IPS-18a (cell line): ENCODE measurements at regions not wholly inside any gene's neighbourhood (a gene's known extent, or its start where the extent isn't known, plus 50 kb on each side); places are given as distances from the start of the nearest gene placed in this dataset.

ENCODE experiments used
- H3K27ac ChIP-seq: one replicate; pipeline ENCODE4 v1.5.1; 2013; ENCODE audit warnings: low read length
- H3K27me3 ChIP-seq: one replicate; pipeline ENCODE4 v1.6.1; 2013; ENCODE audit warnings: mild to moderate bottlenecking, low read length; ENCODE audit not compliant: control insufficient read depth, insufficient read depth
- H3K36me3 ChIP-seq: one replicate; pipeline ENCODE4 v1.6.1; 2013; ENCODE audit warnings: low read depth, low read length; ENCODE audit not compliant: control insufficient read depth
- H3K4me1 ChIP-seq: one replicate; pipeline ENCODE4 v1.6.1; 2013; ENCODE audit warnings: low read depth, low read length; ENCODE audit not compliant: control insufficient read depth
- H3K4me3 ChIP-seq: one replicate; pipeline ENCODE4 v1.5.1; 2013; ENCODE audit warnings: low read length
- H3K9ac ChIP-seq: one replicate; pipeline ENCODE4 v1.6.1; 2013; ENCODE audit warnings: mild to moderate bottlenecking, low read length, moderate library complexity
- H3K9me3 ChIP-seq: one replicate; pipeline ENCODE4 v1.6.1; 2013; ENCODE audit warnings: low read depth, low read length; ENCODE audit not compliant: control insufficient read depth

DNA sequence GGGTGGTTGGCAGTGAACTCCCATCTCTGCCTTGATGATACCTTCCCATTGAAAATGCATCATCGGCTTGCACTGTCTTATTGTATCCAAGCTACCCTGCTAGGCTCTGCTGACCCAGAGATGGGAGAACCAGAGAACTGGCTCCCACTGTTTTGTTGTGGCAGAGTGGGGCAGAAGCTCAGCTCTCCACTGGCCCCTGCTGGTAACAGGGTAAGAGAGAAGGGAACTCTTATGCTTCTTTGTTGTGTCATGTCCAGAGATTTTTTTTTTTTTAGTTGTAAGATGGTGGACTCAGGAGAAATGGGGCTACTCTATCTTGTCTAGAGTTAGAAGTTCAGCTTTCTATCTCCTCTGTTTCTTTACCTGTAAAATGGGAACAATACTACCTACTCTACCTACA lies 100.5 kb upstream of the SDK1 start:
- Histone ChIP-seq H3K4me1 (peaks cover 14% of the 10 kb centered on the region), H3K27ac (no peak overlapping the region), H3K27me3 (no peaks in the 10 kb centered on the region), H3K4me3 (no peak overlapping the region), H3K9me3 (no peaks in the 10 kb centered on the region), H3K36me3 (no peaks in the 10 kb centered on the region), H3K9ac (no peak overlapping the region)

GRCh38 chr7:3201306-3201705 lies 99.7 kb upstream of the SDK1 start:
- Histone ChIP-seq H3K4me1 (peaks cover 14% of the 10 kb centered on the region), H3K27ac (no peak overlapping the region), H3K36me3 (no peaks in the 10 kb centered on the region), H3K4me3 (no peak overlapping the region), H3K9ac (no peak overlapping the region), H3K27me3 (no peaks in the 10 kb centered on the region), H3K9me3 (no peaks in the 10 kb centered on the region)

- Histone ChIP-seq H3K27me3 (no peaks in the 10 kb centered on the region), H3K9ac (no peak overlapping the region), H3K4me3 (no peak overlapping the region), H3K9me3 (no peaks in the 10 kb centered on the region), H3K36me3 (no peaks in the 10 kb centered on the region), H3K4me1 (peaks cover 10% of the 10 kb centered on the region), H3K27ac (no peak overlapping the region)
Observed at GRCh38 chr7:3201937-3202710, 98.9 kb upstream of the SDK1 start.

DNA sequence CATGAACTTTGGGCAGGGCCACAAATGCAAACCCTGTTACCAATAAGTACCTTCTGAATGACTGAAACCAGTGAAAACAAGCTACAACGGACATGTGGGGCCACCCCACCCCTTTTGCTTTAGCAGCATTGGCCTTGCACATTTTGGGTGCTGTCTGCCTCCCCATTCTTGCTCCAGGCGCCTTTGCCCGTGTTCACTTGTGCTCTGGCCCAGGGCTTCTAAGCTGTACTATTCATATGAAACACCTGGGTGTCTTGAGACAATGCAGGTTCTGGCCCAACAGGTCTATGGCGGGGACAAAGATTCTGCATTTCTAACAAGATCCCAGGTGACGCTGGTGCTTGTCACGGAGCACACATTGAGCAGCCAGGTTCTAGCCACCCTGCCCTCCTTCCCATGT lies 96.5 kb upstream of the SDK1 start:
- H3K9ac ChIP-seq, result no peak overlapping the region
- no peak overlapping the region for H3K27ac ChIP-seq
- H3K4me3 ChIP-seq, result no peak overlapping the region
- H3K27me3 ChIP-seq, result no peaks in the 10 kb centered on the region
- H3K9me3 ChIP-seq, result no peaks in the 10 kb centered on the region
- no peaks in the 10 kb centered on the region for H3K4me1 ChIP-seq
- no peaks in the 10 kb centered on the region for H3K36me3 ChIP-seq

DNA sequence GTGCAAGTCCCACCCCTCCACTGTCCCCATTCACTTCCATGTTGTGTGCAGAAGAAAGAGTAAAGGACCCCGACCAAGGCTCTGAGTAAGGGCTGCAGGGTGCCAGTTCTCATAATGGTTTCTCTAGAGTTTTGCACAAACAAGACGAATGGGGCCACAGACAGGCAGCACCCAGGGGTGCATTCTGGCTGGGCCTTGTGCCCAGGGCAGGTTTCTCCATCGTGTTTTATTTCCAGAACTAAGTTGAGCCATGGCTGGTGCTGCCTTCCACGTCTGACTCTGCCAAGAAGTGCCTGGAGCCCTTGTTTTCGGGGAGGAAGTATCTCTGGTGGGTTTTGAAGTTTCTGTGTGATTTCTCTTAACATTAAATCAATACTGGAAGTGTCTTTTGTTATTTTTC lies 95.0 kb upstream of the SDK1 start:
- Histone ChIP-seq H3K27ac (no peak overlapping the region), H3K27me3 (no peaks in the 10 kb centered on the region), H3K36me3 (no peaks in the 10 kb centered on the region), H3K9me3 (no peaks in the 10 kb centered on the region), H3K9ac (no peak overlapping the region), H3K4me1 (no peaks in the 10 kb centered on the region), H3K4me3 (no peak overlapping the region)

GRCh38 chr7:3206771-3207191 lies 94.3 kb upstream of the SDK1 start:
- no peak overlapping the region for H3K4me3 ChIP-seq
- no peaks in the 10 kb centered on the region for H3K9me3 ChIP-seq
- H3K4me1 ChIP-seq, result no peaks in the 10 kb centered on the region
- H3K27me3 ChIP-seq, result no peaks in the 10 kb centered on the region
- H3K36me3 ChIP-seq, result no peaks in the 10 kb centered on the region
- no peak overlapping the region for H3K9ac ChIP-seq
- no peak overlapping the region for H3K27ac ChIP-seq

GRCh38 chr7:3207387-3207902 lies 93.6 kb upstream of the SDK1 start:
- H3K4me1 ChIP-seq, result no peaks in the 10 kb centered on the region
- no peaks in the 10 kb centered on the region for H3K36me3 ChIP-seq
- no peak overlapping the region for H3K4me3 ChIP-seq
- no peak overlapping the region for H3K9ac ChIP-seq
- H3K27ac ChIP-seq, result no peak overlapping the region
- no peaks in the 10 kb centered on the region for H3K27me3 ChIP-seq
- H3K9me3 ChIP-seq, result no peaks in the 10 kb centered on the region

DNA sequence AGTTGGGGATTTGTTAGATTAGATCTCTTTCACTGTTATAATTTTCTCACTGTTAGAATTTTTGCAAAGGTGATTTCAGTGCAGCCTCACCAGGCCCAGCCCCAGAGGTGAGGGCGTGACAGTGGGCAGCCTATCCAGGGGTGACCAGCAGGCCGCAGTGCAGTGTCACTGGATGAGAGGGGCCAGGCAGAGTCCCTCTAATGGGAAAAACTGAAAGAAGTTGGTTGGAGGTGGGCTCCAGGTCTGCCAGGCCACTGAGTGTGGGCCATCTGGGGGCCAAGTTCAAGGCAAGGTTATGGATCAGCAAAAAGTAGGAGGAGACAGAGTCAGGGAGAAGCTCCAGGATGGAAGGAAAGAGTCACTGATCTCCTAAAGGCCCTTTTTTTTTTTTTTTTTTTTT lies 90.5 kb upstream of the SDK1 start:
- Histone ChIP-seq H3K4me3 (no peak overlapping the region), H3K27ac (no peak overlapping the region), H3K27me3 (no peaks in the 10 kb centered on the region), H3K9me3 (no peaks in the 10 kb centered on the region), H3K9ac (no peak overlapping the region), H3K36me3 (no peaks in the 10 kb centered on the region), H3K4me1 (no peaks in the 10 kb centered on the region)

DNA sequence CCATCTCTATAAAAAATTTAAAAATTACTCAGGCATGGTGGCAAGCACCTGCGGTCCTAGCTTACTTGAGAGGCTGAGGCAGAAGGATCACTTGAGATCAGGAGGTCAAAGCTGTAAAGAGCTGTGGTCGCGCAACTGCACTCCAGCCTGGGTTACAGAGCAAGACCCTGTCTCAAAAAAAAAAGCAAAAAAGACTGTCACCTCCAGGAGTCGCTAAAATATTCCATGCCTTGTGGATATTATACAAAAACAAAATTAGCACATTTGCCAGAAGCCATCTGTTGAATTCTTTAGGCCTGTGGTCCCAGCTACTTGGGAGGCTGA lies 87.0 kb upstream of the SDK1 start:
- Histone ChIP-seq H3K4me1 (no peaks in the 10 kb centered on the region), H3K36me3 (no peaks in the 10 kb centered on the region), H3K27me3 (no peaks in the 10 kb centered on the region), H3K27ac (no peak overlapping the region), H3K9me3 (no peaks in the 10 kb centered on the region), H3K9ac (no peak overlapping the region), H3K4me3 (no peak overlapping the region)

DNA sequence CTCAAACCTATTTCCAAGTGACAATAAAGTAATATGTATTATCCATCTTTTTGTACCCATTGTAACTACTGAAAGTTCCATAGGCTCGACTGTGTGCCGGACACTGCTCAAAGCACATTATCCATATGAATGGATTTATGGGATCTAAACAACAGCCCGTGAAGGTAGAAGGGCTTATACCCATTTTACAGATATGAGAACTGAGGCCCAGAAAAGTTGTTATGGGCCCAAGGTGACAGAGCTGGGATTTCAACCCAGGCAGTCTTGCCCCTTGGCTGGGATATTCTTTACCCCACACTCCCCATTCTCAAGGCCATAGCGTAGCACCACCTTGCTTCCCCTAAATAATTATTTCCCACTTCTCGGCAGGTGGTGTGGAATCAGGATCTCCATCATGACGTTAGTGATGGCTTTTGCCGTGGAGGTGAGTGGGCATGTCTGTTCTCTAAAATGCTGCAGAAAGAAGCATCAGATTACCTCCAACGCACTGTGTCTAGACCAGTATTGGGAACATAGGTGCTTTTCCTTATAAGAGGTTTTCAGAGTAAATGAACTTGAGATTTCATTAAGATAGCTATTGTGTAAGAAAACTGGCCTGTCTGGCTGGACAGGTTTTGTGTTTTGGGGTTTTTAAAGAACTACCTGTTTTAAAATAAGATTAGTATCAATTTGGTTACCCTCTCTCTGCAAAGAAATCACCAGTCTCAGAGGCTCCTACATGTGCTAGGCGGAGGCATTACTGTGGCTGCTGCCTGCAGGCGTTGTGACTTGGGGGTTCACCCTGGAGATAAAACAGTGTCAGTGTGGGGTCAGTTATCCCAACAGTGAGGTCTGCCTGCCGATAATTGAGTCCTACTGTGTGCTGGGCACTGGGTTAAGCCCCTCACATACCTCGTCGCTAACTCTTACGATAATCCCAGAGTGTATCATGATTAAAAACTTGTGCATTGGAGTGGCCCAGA lies 85.1 kb upstream of the SDK1 start:
- Histone ChIP-seq H3K9me3 (no peaks in the 10 kb centered on the region), H3K27ac (no peak overlapping the region), H3K36me3 (no peaks in the 10 kb centered on the region)

DNA sequence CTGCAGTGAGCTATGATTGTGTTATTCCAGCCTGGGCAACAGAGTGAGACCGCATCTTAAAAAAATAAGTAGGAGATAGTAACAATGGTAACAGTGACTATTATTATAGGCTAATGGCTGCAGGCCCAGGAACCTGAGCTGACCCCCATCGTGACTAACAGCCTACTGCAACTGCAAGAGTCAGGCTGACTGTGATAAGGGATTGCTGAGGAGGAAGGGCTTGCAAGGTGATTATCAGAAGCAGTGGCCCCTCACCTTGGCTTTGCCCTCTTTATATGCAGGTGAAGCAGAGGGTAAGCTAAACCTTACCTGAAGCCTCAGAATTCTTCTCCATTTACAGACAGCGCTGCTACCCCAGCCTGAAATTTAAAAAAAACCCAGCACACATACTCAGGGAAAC lies 83.9 kb upstream of the SDK1 start:
- no peaks in the 10 kb centered on the region for H3K27me3 ChIP-seq
- no peak overlapping the region for H3K4me3 ChIP-seq
- H3K4me1 ChIP-seq, result no peaks in the 10 kb centered on the region
- H3K27ac ChIP-seq, result no peak overlapping the region
- no peaks in the 10 kb centered on the region for H3K36me3 ChIP-seq
- H3K9me3 ChIP-seq, result no peaks in the 10 kb centered on the region
- H3K9ac ChIP-seq, result no peak overlapping the region

More for the DNA sequence above, 85.1 kb upstream of the SDK1 start:
- H3K4me3 ChIP-seq, result no peak overlapping the region
- no peaks in the 10 kb centered on the region for H3K27me3 ChIP-seq
- no peak overlapping the region for H3K9ac ChIP-seq
- no peaks in the 10 kb centered on the region for H3K4me1 ChIP-seq
